ENCODE measurements at regions not wholly inside any gene's neighbourhood (a gene's known extent, or its start where the extent isn't known, plus 50 kb on each side); places are given as distances from the start of the nearest gene placed in this dataset.

GRCh38 chr18:69330385-69331005, 70.2 kb upstream of the DOK6 start:
- no peak for DNase-seq

GRCh38 chr18:69349912-69350597, 50.6 kb upstream of the DOK6 start:
- Histone ChIP-seq H3K27me3 (ENCODE audit: control insufficient read depth, insufficient read depth, low read length) (no peaks in the 10 kb centered on the region), H3K36me3 (replicated peaks; ENCODE audit: control insufficient read depth, insufficient read depth, low read length) (no peaks in the 10 kb centered on the region), H3K4me3 (ENCODE audit: insufficient read depth, low read depth, low read length) (no peak overlapping the region)
- no peak for DNase-seq

More at GRCh38 chr18:69330385-69331005, 70.2 kb upstream of the DOK6 start:
- no peaks in the 10 kb centered on the region for H3K27me3 ChIP-seq (ENCODE audit: control insufficient read depth, insufficient read depth, low read length)
- no peaks in the 10 kb centered on the region for H3K36me3 ChIP-seq (replicated peaks; ENCODE audit: control insufficient read depth, insufficient read depth, low read length)
- no peak overlapping the region for H3K4me3 ChIP-seq (ENCODE audit: insufficient read depth, low read depth, low read length)
